ENCODE measurements at regions not wholly inside any gene's neighbourhood (a gene's known extent, or its start where the extent isn't known, plus 50 kb on each side); places are given as distances from the start of the nearest gene placed in this dataset.
"Not testable (repeated sequence)": the region's sequence is repeated elsewhere in the genome, so short reads cannot be mapped to it uniquely, and the experiment has no call there.

- no peak overlapping the region for H3K27ac ChIP-seq
- H3K4me3 ChIP-seq, result no peak overlapping the region
- TF ChIP-seq CTCF (IDR thresholded peaks at IDR 0.05) (no peak), EP300 (IDR thresholded peaks at IDR 0.05) (no peak), POLR2AphosphoS5 (IDR thresholded peaks at IDR 0.05) (no peak), POLR2A (IDR thresholded peaks at IDR 0.05) (no peak)
- H3K27me3 ChIP-seq, result no peaks in the 10 kb centered on the region
- no peaks in the 10 kb centered on the region for H3K36me3 ChIP-seq
- whole genome bisulfite sequencing, 2 donors (ENCODE audit: low coverage in 1 of 2), result 65 to 74% methylated on average over 6 to 7 of the region's 7 CpGs
- H3K4me1 ChIP-seq, result no peaks in the 10 kb centered on the region
- ATAC-seq, result no peak
- no peaks in the 10 kb centered on the region for H3K9me3 ChIP-seq
Measured at GRCh38 chr3:186444974-186445373, 82.9 kb upstream of the DGKG start.

- no peak for ATAC-seq
- H3K27ac ChIP-seq, result no peak overlapping the region
- H3K4me1 ChIP-seq, result no peaks in the 10 kb centered on the region
- H3K36me3 ChIP-seq, result no peaks in the 10 kb centered on the region
- TF ChIP-seq POLR2AphosphoS5 (IDR thresholded peaks at IDR 0.05) (no peak), EP300 (IDR thresholded peaks at IDR 0.05) (no peak), CTCF (IDR thresholded peaks at IDR 0.05) (no peak), POLR2A (IDR thresholded peaks at IDR 0.05) (no peak)
- no peak overlapping the region for H3K4me3 ChIP-seq
- no peaks in the 10 kb centered on the region for H3K27me3 ChIP-seq
- no peaks in the 10 kb centered on the region for H3K9me3 ChIP-seq
Measured at GRCh38 chr3:186444288-186444687, 82.3 kb upstream of the DGKG start.

- not testable (repeated sequence) for H3K4me1 ChIP-seq, H3K27me3 ChIP-seq, H3K36me3 ChIP-seq, H3K27ac ChIP-seq, H3K9me3 ChIP-seq, ATAC-seq, H3K4me3 ChIP-seq
- WGBS, 2 donors (ENCODE audit: low coverage in 1 of 2), result 85% methylated on average over 8 of the region's 9 CpGs; no CpG with 5 or more reads in 1 of the 2 donors
Measured at GRCh38 chr3:186442979-186443378, 80.9 kb upstream of the DGKG start.

GRCh38 chr3:186442162-186442561 lies 80.1 kb upstream of the DGKG start:
- no peak for ATAC-seq

GRCh38 chr3:186440891-186441290 lies 78.9 kb upstream of the DGKG start:
- TF ChIP-seq CTCF (IDR thresholded peaks at IDR 0.05) (no peak), POLR2A (IDR thresholded peaks at IDR 0.05) (no peak), EP300 (IDR thresholded peaks at IDR 0.05) (no peak), POLR2AphosphoS5 (IDR thresholded peaks at IDR 0.05) (no peak)
- no peak for ATAC-seq

More at GRCh38 chr3:186442162-186442561, 80.1 kb upstream of the DGKG start:
- WGBS, 2 donors (ENCODE audit: low coverage in 1 of 2), result 53 to 81% methylated on average over 2 of the region's 2 CpGs
- Histone ChIP-seq H3K36me3 (no peaks in the 10 kb centered on the region), H3K27ac (no peak overlapping the region), H3K4me3 (no peak overlapping the region), H3K27me3 (no peaks in the 10 kb centered on the region), H3K9me3 (no peaks in the 10 kb centered on the region), H3K4me1 (no peaks in the 10 kb centered on the region)
- no peak for TF ChIP-seq CTCF (IDR thresholded peaks at IDR 0.05)
- no peak for TF ChIP-seq POLR2A (IDR thresholded peaks at IDR 0.05)
- no peak for TF ChIP-seq POLR2AphosphoS5 (IDR thresholded peaks at IDR 0.05)
- no peak for TF ChIP-seq EP300 (IDR thresholded peaks at IDR 0.05)

GRCh38 chr3:186439725-186440124 lies 77.7 kb upstream of the DGKG start:
- no peak for ATAC-seq
- Histone ChIP-seq H3K4me1 (no peaks in the 10 kb centered on the region), H3K27ac (no peak overlapping the region), H3K36me3 (no peaks in the 10 kb centered on the region), H3K9me3 (no peaks in the 10 kb centered on the region), H3K27me3 (no peaks in the 10 kb centered on the region), H3K4me3 (no peak overlapping the region)
- WGBS, 2 donors (ENCODE audit: low coverage in 1 of 2), result 79 to 84% methylated on average over 6 of the region's 6 CpGs
- TF ChIP-seq EP300 (IDR thresholded peaks at IDR 0.05) (no peak), POLR2A (IDR thresholded peaks at IDR 0.05) (no peak), POLR2AphosphoS5 (IDR thresholded peaks at IDR 0.05) (no peak), CTCF (IDR thresholded peaks at IDR 0.05) (no peak)

More at GRCh38 chr3:186440891-186441290, 78.9 kb upstream of the DGKG start:
- Histone ChIP-seq H3K36me3 (no peaks in the 10 kb centered on the region), H3K9me3 (no peaks in the 10 kb centered on the region), H3K27ac (no peak overlapping the region), H3K4me1 (no peaks in the 10 kb centered on the region), H3K4me3 (no peak overlapping the region), H3K27me3 (no peaks in the 10 kb centered on the region)
- WGBS, 2 donors (ENCODE audit: low coverage in 1 of 2), result 72 to 79% methylated on average over 2 to 3 of the region's 3 CpGs

GRCh38 chr3:186435332-186435731 lies 73.3 kb upstream of the DGKG start:
- H3K27ac ChIP-seq, H3K9me3 ChIP-seq, H3K27me3 ChIP-seq, H3K36me3 ChIP-seq, ATAC-seq, H3K4me3 ChIP-seq: not testable (repeated sequence)
- no CpG with 5 or more reads among the region's 30 CpGs for WGBS, 2 donors (ENCODE audit: low coverage in 1 of 2)
- H3K4me1 ChIP-seq, result peaks cover 0 to 12% (median 0%) of the 10 kb centered on the region in 3 donors

All from gastroesophageal sphincter (tissue), 4 donors.